ENCODE measurements at regions not wholly inside any gene's neighbourhood (a gene's known extent, or its start where the extent isn't known, plus 50 kb on each side); places are given as distances from the start of the nearest gene placed in this dataset.
"Not testable (repeated sequence)": the region's sequence is repeated elsewhere in the genome, so short reads cannot be mapped to it uniquely, and the experiment has no call there.

- TF ChIP-seq CTCF (IDR thresholded peaks at IDR 0.05; ENCODE audit: borderline replicate concordance, control extremely low read depth, extremely low read depth, insufficient read depth, missing control alignments), result no peak
- in situ Hi-C loops (cut with MboI; ENCODE audit: low sequenced_read_pairs, unreplicated experiment), result no loop called here
- DNase-seq (ENCODE audit: low spot score), result no peak
Measured at GRCh38 chr18:35804377-35804776, 168.1 kb upstream of the RMP24 start.

- in situ Hi-C loops (cut with MboI; ENCODE audit: low sequenced_read_pairs, unreplicated experiment), result no loop called here
- no peak for TF ChIP-seq CTCF (IDR thresholded peaks at IDR 0.05; ENCODE audit: borderline replicate concordance, control extremely low read depth, extremely low read depth, insufficient read depth, missing control alignments)
- DNase-seq (ENCODE audit: low spot score), result no peak
Measured at GRCh38 chr18:35807811-35808335, 164.6 kb upstream of the RMP24 start.

GRCh38 chr18:35808796-35809195 is 163.7 kb upstream of the RMP24 start:
- in situ Hi-C loops (cut with MboI; ENCODE audit: low sequenced_read_pairs, unreplicated experiment), result no loop called here
- no peak for DNase-seq (ENCODE audit: low spot score)
- no peak for TF ChIP-seq CTCF (IDR thresholded peaks at IDR 0.05; ENCODE audit: borderline replicate concordance, control extremely low read depth, extremely low read depth, insufficient read depth, missing control alignments)

- no peak for DNase-seq (ENCODE audit: low spot score)
- in situ Hi-C loops (cut with MboI; ENCODE audit: low sequenced_read_pairs, unreplicated experiment), result no loop called here
- TF ChIP-seq CTCF (IDR thresholded peaks at IDR 0.05; ENCODE audit: borderline replicate concordance, control extremely low read depth, extremely low read depth, insufficient read depth, missing control alignments), result no peak
Measured at GRCh38 chr18:35810520-35810919, 162.0 kb upstream of the RMP24 start.

- no peak for DNase-seq (ENCODE audit: low spot score)
- no peak for TF ChIP-seq CTCF (IDR thresholded peaks at IDR 0.05; ENCODE audit: borderline replicate concordance, control extremely low read depth, extremely low read depth, insufficient read depth, missing control alignments)
- in situ Hi-C loops (cut with MboI; ENCODE audit: low sequenced_read_pairs, unreplicated experiment), result no loop called here
Measured at GRCh38 chr18:35811896-35812295, 160.6 kb upstream of the RMP24 start.

- DNase-seq (ENCODE audit: low spot score); in situ Hi-C loops (cut with MboI; ENCODE audit: low sequenced_read_pairs, unreplicated experiment): not testable (repeated sequence)
Measured at GRCh38 chr18:35815011-35815410, 157.5 kb upstream of the RMP24 start.

GRCh38 chr18:35816003-35816402 is 156.5 kb upstream of the RMP24 start:
- no peak for TF ChIP-seq CTCF (IDR thresholded peaks at IDR 0.05; ENCODE audit: borderline replicate concordance, control extremely low read depth, extremely low read depth, insufficient read depth, missing control alignments)
- in situ Hi-C loops (cut with MboI; ENCODE audit: low sequenced_read_pairs, unreplicated experiment), result no loop called here
- DNase-seq (ENCODE audit: low spot score), result no peak

Data from GM13976 (cell line).